Stimulated activated memory B cell treated with anti-CD40 and anti-IgM and Interleukin-4, amounts not matched to agents 10 μg/mL and 1 μg/mL and 100 μg/mL, for 72 hours (primary cell): ENCODE measurements at regions not wholly inside any gene's neighbourhood (a gene's known extent, or its start where the extent isn't known, plus 50 kb on each side); places are given as distances from the start of the nearest gene placed in this dataset.
"Not testable (repeated sequence)": the region's sequence is repeated elsewhere in the genome, so short reads cannot be mapped to it uniquely, and the experiment has no call there.

Experiments
- ATAC-seq: fragments of 150-1000 bp; cut with Tn5 transposase; 2 replicates; pipeline ENCODE4 v1.10.0; 2021
- H3K27ac Mint-ChIP-seq: one replicate; pipeline ENCODE4 v1.8.0; 2022; ENCODE audit warnings: mild to moderate bottlenecking, mixed read lengths
- H3K27me3 Mint-ChIP-seq: one replicate; pipeline ENCODE4 v1.8.0; 2022; ENCODE audit warnings: mixed read lengths
- H3K36me3 Mint-ChIP-seq: one replicate; pipeline ENCODE4 v1.8.0; 2022; ENCODE audit warnings: mixed read lengths
- H3K4me1 Mint-ChIP-seq: one replicate; pipeline ENCODE4 v1.8.0; 2022; ENCODE audit warnings: mixed read lengths
- H3K4me3 Mint-ChIP-seq: one replicate; pipeline ENCODE4 v1.8.0; 2022; ENCODE audit warnings: mild to moderate bottlenecking, moderate library complexity, mixed read lengths
- H3K9me3 Mint-ChIP-seq: one replicate; pipeline ENCODE4 v1.8.0; 2022; ENCODE audit warnings: mixed read lengths

- H3K36me3 Mint-ChIP-seq: no peaks in the 10 kb centered on the region
- no peak for ATAC-seq
- H3K27ac Mint-ChIP-seq: no peak overlapping the region
- no peaks in the 10 kb centered on the region for H3K27me3 Mint-ChIP-seq
- no peak overlapping the region for H3K4me3 Mint-ChIP-seq
- peaks cover 5% of the 10 kb centered on the region for H3K9me3 Mint-ChIP-seq
- H3K4me1 Mint-ChIP-seq: no peaks in the 10 kb centered on the region
Observed at GRCh38 chr6:121711472-121711871, 276.0 kb downstream of the GJA1 start.

GRCh38 chr6:121717686-121718085 lies 282.2 kb downstream of the GJA1 start:
- Mint-ChIP-seq H3K36me3 (no peaks in the 10 kb centered on the region), H3K4me3 (no peak overlapping the region), H3K27me3 (no peaks in the 10 kb centered on the region), H3K4me1 (no peaks in the 10 kb centered on the region), H3K27ac (no peak overlapping the region), H3K9me3 (no peaks in the 10 kb centered on the region)
- ATAC-seq: no peak

- not testable (repeated sequence) for H3K27ac Mint-ChIP-seq, H3K4me1 Mint-ChIP-seq, H3K9me3 Mint-ChIP-seq, H3K4me3 Mint-ChIP-seq, H3K36me3 Mint-ChIP-seq, H3K27me3 Mint-ChIP-seq, ATAC-seq
Observed at GRCh38 chr6:121720867-121721266, 285.4 kb downstream of the GJA1 start.

- no peaks in the 10 kb centered on the region for H3K9me3 Mint-ChIP-seq
- H3K27me3 Mint-ChIP-seq: no peaks in the 10 kb centered on the region
- H3K4me1 Mint-ChIP-seq: no peaks in the 10 kb centered on the region
- H3K4me3 Mint-ChIP-seq: no peak overlapping the region
- no peak overlapping the region for H3K27ac Mint-ChIP-seq
- no peaks in the 10 kb centered on the region for H3K36me3 Mint-ChIP-seq
- ATAC-seq: no peak
Observed at GRCh38 chr6:121723623-121724022, 288.2 kb downstream of the GJA1 start.

- H3K36me3 Mint-ChIP-seq: no peaks in the 10 kb centered on the region
- no peaks in the 10 kb centered on the region for H3K4me1 Mint-ChIP-seq
- H3K9me3 Mint-ChIP-seq: no peaks in the 10 kb centered on the region
- H3K27ac Mint-ChIP-seq: no peak overlapping the region
- no peak for ATAC-seq
- no peak overlapping the region for H3K4me3 Mint-ChIP-seq
- no peaks in the 10 kb centered on the region for H3K27me3 Mint-ChIP-seq
Observed at GRCh38 chr6:121724576-121724975, 289.1 kb downstream of the GJA1 start.

GRCh38 chr6:121726596-121726995 lies 291.1 kb downstream of the GJA1 start:
- H3K4me1 Mint-ChIP-seq: no peaks in the 10 kb centered on the region
- no peaks in the 10 kb centered on the region for H3K36me3 Mint-ChIP-seq
- H3K27ac Mint-ChIP-seq: no peak overlapping the region
- H3K9me3 Mint-ChIP-seq: peaks cover 8% of the 10 kb centered on the region
- H3K27me3 Mint-ChIP-seq: no peaks in the 10 kb centered on the region
- H3K4me3 Mint-ChIP-seq: no peak overlapping the region
- no peak for ATAC-seq

GRCh38 chr6:121730616-121731015 lies 295.2 kb downstream of the GJA1 start:
- H3K27ac Mint-ChIP-seq: no peak overlapping the region
- no peaks in the 10 kb centered on the region for H3K36me3 Mint-ChIP-seq
- H3K27me3 Mint-ChIP-seq: no peaks in the 10 kb centered on the region
- ATAC-seq: no peak
- no peak overlapping the region for H3K4me3 Mint-ChIP-seq
- H3K4me1 Mint-ChIP-seq: no peaks in the 10 kb centered on the region
- peaks cover 8% of the 10 kb centered on the region for H3K9me3 Mint-ChIP-seq

GRCh38 chr6:121731381-121731780 lies 295.9 kb downstream of the GJA1 start:
- Mint-ChIP-seq H3K4me1 (no peaks in the 10 kb centered on the region), H3K9me3 (peaks cover 8% of the 10 kb centered on the region), H3K36me3 (no peaks in the 10 kb centered on the region), H3K27ac (no peak overlapping the region), H3K27me3 (no peaks in the 10 kb centered on the region), H3K4me3 (no peak overlapping the region)
- no peak for ATAC-seq

GRCh38 chr6:121732641-121733040 lies 297.2 kb downstream of the GJA1 start:
- Mint-ChIP-seq H3K9me3 (peaks cover 9% of the 10 kb centered on the region), H3K27ac (no peak overlapping the region), H3K36me3 (no peaks in the 10 kb centered on the region), H3K27me3 (no peaks in the 10 kb centered on the region), H3K4me1 (no peaks in the 10 kb centered on the region), H3K4me3 (no peak overlapping the region)
- ATAC-seq: no peak

- Mint-ChIP-seq H3K9me3 (peaks cover 10% of the 10 kb centered on the region), H3K27me3 (no peaks in the 10 kb centered on the region), H3K27ac (no peak overlapping the region), H3K4me3 (no peak overlapping the region), H3K36me3 (no peaks in the 10 kb centered on the region), H3K4me1 (no peaks in the 10 kb centered on the region)
- ATAC-seq: no peak
Observed at GRCh38 chr6:121733234-121733633, 297.8 kb downstream of the GJA1 start.

GRCh38 chr6:121740188-121740587 lies 304.7 kb downstream of the GJA1 start:
- not testable (repeated sequence) for H3K4me1 Mint-ChIP-seq, H3K27me3 Mint-ChIP-seq, H3K27ac Mint-ChIP-seq, H3K4me3 Mint-ChIP-seq, H3K36me3 Mint-ChIP-seq, ATAC-seq, H3K9me3 Mint-ChIP-seq

GRCh38 chr6:121743691-121744090 lies 308.2 kb downstream of the GJA1 start:
- Mint-ChIP-seq H3K4me1 (no peaks in the 10 kb centered on the region), H3K36me3 (no peaks in the 10 kb centered on the region), H3K9me3 (no peaks in the 10 kb centered on the region), H3K27me3 (no peaks in the 10 kb centered on the region), H3K4me3 (no peak overlapping the region), H3K27ac (no peak overlapping the region)
- no peak for ATAC-seq

- H3K4me1 Mint-ChIP-seq: no peaks in the 10 kb centered on the region
- no peaks in the 10 kb centered on the region for H3K27me3 Mint-ChIP-seq
- H3K4me3 Mint-ChIP-seq: no peak overlapping the region
- H3K36me3 Mint-ChIP-seq: no peaks in the 10 kb centered on the region
- ATAC-seq: no peak
- no peak overlapping the region for H3K27ac Mint-ChIP-seq
- peaks cover 3% of the 10 kb centered on the region for H3K9me3 Mint-ChIP-seq
Observed at GRCh38 chr6:121748376-121748775, 312.9 kb downstream of the GJA1 start.

- H3K36me3 Mint-ChIP-seq: no peaks in the 10 kb centered on the region
- no peak overlapping the region for H3K4me3 Mint-ChIP-seq
- no peaks in the 10 kb centered on the region for H3K4me1 Mint-ChIP-seq
- peak; percentile 34 for ATAC-seq
- peaks cover 3% of the 10 kb centered on the region for H3K9me3 Mint-ChIP-seq
- H3K27me3 Mint-ChIP-seq: no peaks in the 10 kb centered on the region
- H3K27ac Mint-ChIP-seq: no peak overlapping the region
Observed at GRCh38 chr6:121748850-121749249, 313.4 kb downstream of the GJA1 start.

GRCh38 chr6:121755485-121755884 lies 320.0 kb downstream of the GJA1 start:
- ATAC-seq: no peak
- H3K9me3 Mint-ChIP-seq: no peaks in the 10 kb centered on the region
- H3K4me1 Mint-ChIP-seq: no peaks in the 10 kb centered on the region
- no peaks in the 10 kb centered on the region for H3K36me3 Mint-ChIP-seq
- H3K27ac Mint-ChIP-seq: no peak overlapping the region
- H3K4me3 Mint-ChIP-seq: no peak overlapping the region
- H3K27me3 Mint-ChIP-seq: no peaks in the 10 kb centered on the region

GRCh38 chr6:121756666-121757065 lies 321.2 kb downstream of the GJA1 start:
- no peaks in the 10 kb centered on the region for H3K9me3 Mint-ChIP-seq
- no peaks in the 10 kb centered on the region for H3K36me3 Mint-ChIP-seq
- no peak overlapping the region for H3K4me3 Mint-ChIP-seq
- H3K27ac Mint-ChIP-seq: no peak overlapping the region
- ATAC-seq: no peak
- no peaks in the 10 kb centered on the region for H3K4me1 Mint-ChIP-seq
- H3K27me3 Mint-ChIP-seq: no peaks in the 10 kb centered on the region

GRCh38 chr6:121759370-121759769 lies 323.9 kb downstream of the GJA1 start:
- Mint-ChIP-seq H3K9me3 (no peaks in the 10 kb centered on the region), H3K4me3 (no peak overlapping the region)

More at GRCh38 chr6:121759370-121759769, 323.9 kb downstream of the GJA1 start:
- Mint-ChIP-seq H3K36me3 (no peaks in the 10 kb centered on the region), H3K27ac (no peak overlapping the region), H3K4me1 (no peaks in the 10 kb centered on the region), H3K27me3 (no peaks in the 10 kb centered on the region)
- ATAC-seq: no peak
